ENCODE measurements at regions not wholly inside any gene's neighbourhood (a gene's known extent, or its start where the extent isn't known, plus 50 kb on each side); places are given as distances from the start of the nearest gene placed in this dataset.
A peak's percentile ranks its signal among the peaks of the same experiment; 100 is the strongest.

- no peak for DNase-seq (ENCODE audit: low read depth)
- no peak overlapping the region for H3K4me3 ChIP-seq (ENCODE audit: low read depth, low read length)
These were observed 463.6 kb upstream of the SOX9 start for GRCh38 chr17:71656964-71657858.

DNA sequence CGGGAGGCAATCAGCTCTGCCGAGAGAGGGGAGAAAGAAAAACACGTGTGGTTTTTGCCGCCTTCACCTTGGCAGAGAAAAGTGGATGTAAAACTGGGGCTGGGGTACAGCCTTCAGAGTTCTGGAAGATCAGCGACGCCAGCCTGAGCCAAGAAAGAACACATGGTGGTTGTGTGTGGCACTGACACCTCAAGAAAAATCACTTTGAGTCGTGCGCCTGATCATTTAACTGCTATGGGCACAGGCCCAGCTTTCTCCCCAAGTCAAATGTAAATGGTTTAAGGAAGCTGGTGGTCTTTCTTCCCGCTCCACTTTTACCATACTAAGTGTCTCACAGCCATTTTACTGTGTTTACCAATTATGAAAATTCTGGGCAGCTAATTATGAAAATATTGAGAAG is 461.8 kb upstream of the SOX9 start:
- DNase-seq (ENCODE audit: low read depth), result no peak

DNA sequence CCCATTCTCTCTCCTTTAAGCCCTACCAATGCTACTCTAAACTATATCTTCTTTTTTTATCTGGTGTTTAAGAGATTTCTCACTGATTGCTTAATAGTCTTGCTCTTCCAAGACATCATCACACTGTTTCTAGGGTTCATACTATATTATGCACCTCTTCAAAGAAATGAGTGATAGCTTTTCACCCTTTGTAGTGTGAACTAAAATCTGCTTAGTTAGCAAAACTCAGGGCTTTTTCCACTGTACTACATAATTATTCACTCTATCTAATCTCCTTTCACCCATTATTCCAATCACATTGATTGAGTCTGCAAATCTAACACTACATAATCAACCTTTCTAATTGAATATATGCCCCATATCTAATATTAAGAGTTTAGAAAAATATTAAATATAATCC is 456.0 kb upstream of the SOX9 start:
- H3K4me3 ChIP-seq (ENCODE audit: low read depth, low read length), result no peak overlapping the region
- no peak for DNase-seq (ENCODE audit: low read depth)

More for the DNA sequence above, 461.8 kb upstream of the SOX9 start:
- H3K4me3 ChIP-seq (ENCODE audit: low read depth, low read length), result no peak overlapping the region

- no peak for DNase-seq (ENCODE audit: low read depth)
- H3K4me3 ChIP-seq (ENCODE audit: low read depth, low read length), result no peak overlapping the region
These were observed 454.8 kb upstream of the SOX9 start for GRCh38 chr17:71666047-71666446.

- no peak overlapping the region for H3K4me3 ChIP-seq (ENCODE audit: low read depth, low read length)
- no peak for DNase-seq (ENCODE audit: low read depth)
These were observed 453.2 kb upstream of the SOX9 start for GRCh38 chr17:71667661-71668060.

GRCh38 chr17:71668807-71669206 is 452.0 kb upstream of the SOX9 start:
- no peak overlapping the region for H3K4me3 ChIP-seq (ENCODE audit: low read depth, low read length)
- DNase-seq (ENCODE audit: low read depth), result no peak

- no peak for DNase-seq (ENCODE audit: low read depth)
- no peak overlapping the region for H3K4me3 ChIP-seq (ENCODE audit: low read depth, low read length)
These were observed 443.4 kb upstream of the SOX9 start for GRCh38 chr17:71677439-71677838.

GRCh38 chr17:71679832-71680231 is 441.0 kb upstream of the SOX9 start:
- H3K4me3 ChIP-seq (ENCODE audit: low read depth, low read length), result no peak overlapping the region
- no peak for DNase-seq (ENCODE audit: low read depth)

GRCh38 chr17:71681427-71682173 is 439.2 kb upstream of the SOX9 start:
- DNase-seq (ENCODE audit: low read depth), result no peak
- H3K4me3 ChIP-seq (ENCODE audit: low read depth, low read length), result no peak overlapping the region

GRCh38 chr17:71682174-71682494 is 438.7 kb upstream of the SOX9 start:
- DNase-seq (ENCODE audit: low read depth), result no peak
- no peak overlapping the region for H3K4me3 ChIP-seq (ENCODE audit: low read depth, low read length)

- DNase-seq (ENCODE audit: low read depth), result no peak
- H3K4me3 ChIP-seq (ENCODE audit: low read depth, low read length), result no peak overlapping the region
These were observed 431.0 kb upstream of the SOX9 start for GRCh38 chr17:71689782-71690181.

GRCh38 chr17:71699907-71700306 is 420.9 kb upstream of the SOX9 start:
- no peak overlapping the region for H3K4me3 ChIP-seq (ENCODE audit: low read depth, low read length)
- DNase-seq (ENCODE audit: low read depth), result no peak

DNA sequence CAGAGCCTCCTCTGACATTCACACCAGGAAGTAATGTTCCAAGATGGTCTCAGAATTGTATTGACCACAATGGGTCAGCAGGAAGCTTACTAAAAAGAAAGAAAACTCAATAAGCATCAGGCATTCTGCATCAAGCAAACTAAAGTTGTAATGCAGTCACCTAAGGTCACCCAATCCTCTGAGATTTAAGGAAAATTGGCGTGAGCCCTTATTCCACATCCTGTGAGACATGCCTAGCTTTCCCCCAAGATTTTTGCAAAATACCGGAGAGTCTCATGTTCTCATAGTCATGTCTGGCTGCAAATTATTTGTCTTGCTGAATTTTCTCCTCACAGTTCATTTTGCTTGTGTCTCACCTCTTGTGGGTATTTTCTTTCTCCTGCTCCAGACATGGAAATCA is 417.1 kb upstream of the SOX9 start:
- DNase-seq (ENCODE audit: low read depth), result no peak
- H3K4me3 ChIP-seq (ENCODE audit: low read depth, low read length), result no peak overlapping the region

- peak; percentile 12 for DNase-seq (ENCODE audit: low read depth)
These were observed 411.4 kb upstream of the SOX9 start for GRCh38 chr17:71709271-71709890.

GRCh38 chr17:71709946-71710345 is 410.9 kb upstream of the SOX9 start:
- H3K4me3 ChIP-seq (ENCODE audit: low read depth, low read length), result no peak overlapping the region
- DNase-seq (ENCODE audit: low read depth), result no peak

More at GRCh38 chr17:71709271-71709890, 411.4 kb upstream of the SOX9 start:
- no peak overlapping the region for H3K4me3 ChIP-seq (ENCODE audit: low read depth, low read length)

DNA sequence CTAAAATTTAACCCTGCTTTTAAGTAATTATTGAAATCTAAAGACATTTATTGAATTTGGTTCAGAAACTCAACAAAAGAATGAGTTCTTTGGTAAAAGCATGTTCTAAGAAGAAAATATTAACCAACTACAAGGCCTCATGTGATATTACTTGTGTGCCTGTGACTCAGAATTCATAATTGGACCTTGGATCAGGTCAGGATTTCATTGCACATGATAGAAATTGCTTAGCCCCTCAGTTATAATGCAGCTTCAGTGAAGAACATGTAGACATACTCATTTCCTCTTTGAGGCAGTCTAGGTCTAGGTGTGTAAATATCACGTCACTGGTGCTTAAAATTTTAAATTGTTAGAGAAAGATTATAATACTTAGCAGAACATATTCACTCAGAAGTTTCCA is 410.0 kb upstream of the SOX9 start:
- H3K4me3 ChIP-seq (ENCODE audit: low read depth, low read length), result no peak overlapping the region
- DNase-seq (ENCODE audit: low read depth), result no peak

- DNase-seq (ENCODE audit: low read depth), result no peak
- H3K4me3 ChIP-seq (ENCODE audit: low read depth, low read length), result no peak overlapping the region
These were observed 407.0 kb upstream of the SOX9 start for GRCh38 chr17:71713846-71714245.

- H3K4me3 ChIP-seq (ENCODE audit: low read depth, low read length), result no peak overlapping the region
- DNase-seq (ENCODE audit: low read depth), result no peak
These were observed 396.5 kb upstream of the SOX9 start for GRCh38 chr17:71724339-71724738.

GRCh38 chr17:71725811-71726210 is 395.0 kb upstream of the SOX9 start:
- no peak overlapping the region for H3K4me3 ChIP-seq (ENCODE audit: low read depth, low read length)
- no peak for DNase-seq (ENCODE audit: low read depth)

GRCh38 chr17:71726341-71726740 is 394.5 kb upstream of the SOX9 start:
- peak overlapping the region; percentile 16 for H3K4me3 ChIP-seq (ENCODE audit: low read depth, low read length)
- DNase-seq (ENCODE audit: low read depth), result no peak

All from skeletal muscle cell (primary cell).